Mesendoderm (in vitro differentiated cells): ENCODE measurements at regions not wholly inside any gene's neighbourhood (a gene's known extent, or its start where the extent isn't known, plus 50 kb on each side); places are given as distances from the start of the nearest gene placed in this dataset.

Experiments used
- DNase-seq: peaks from one replicate; pipeline ENCODE4 v3.0.0; 2013
- H2AK5ac ChIP-seq: 2 replicates; pipeline ENCODE4 v1.6.1; 2013; ENCODE audit warnings: low read length, inconsistent platforms
- H2BK120ac ChIP-seq: 2 replicates; pipeline ENCODE4 v1.6.1; 2013; ENCODE audit warnings: low read depth, mild to moderate bottlenecking, low read length, moderate library complexity, mixed read lengths
- H2BK15ac ChIP-seq: replicated peaks from 2 replicates; pipeline ENCODE4 v1.6.1; 2013; ENCODE audit warnings: low read depth, mild to moderate bottlenecking, moderate library complexity
- H2BK5ac ChIP-seq: 2 replicates; pipeline ENCODE4 v1.6.1; 2013; ENCODE audit warnings: low read length, inconsistent platforms
- H3K18ac ChIP-seq: 2 replicates; pipeline ENCODE4 v1.6.1; 2013; ENCODE audit warnings: mild to moderate bottlenecking, low read length, mixed read lengths
- H3K23ac ChIP-seq: one replicate; pipeline ENCODE4 v1.6.1; 2013; ENCODE audit warnings: low read length
- H3K27ac ChIP-seq: 2 replicates; pipeline ENCODE4 v1.5.1; 2013; ENCODE audit warnings: low read depth, mild to moderate bottlenecking, inconsistent platforms, low read length, moderate library complexity
- H3K27me3 ChIP-seq: 2 replicates; pipeline ENCODE4 v1.6.1; 2013; ENCODE audit warnings: low read length, control low read depth, mild to moderate bottlenecking, inconsistent platforms; ENCODE audit not compliant: insufficient read depth, poor library complexity
- H3K36me3 ChIP-seq: 2 replicates; pipeline ENCODE4 v1.6.1; 2013; ENCODE audit warnings: low read length, inconsistent platforms; ENCODE audit not compliant: control insufficient read depth, insufficient read depth
- H3K4ac ChIP-seq: one replicate; pipeline ENCODE4 v1.6.1; 2013; ENCODE audit warnings: low read depth, mild to moderate bottlenecking, low read length, moderate library complexity
- H3K4me1 ChIP-seq: 2 replicates; pipeline ENCODE4 v1.6.1; 2013; ENCODE audit warnings: low read depth, low read length, inconsistent platforms; ENCODE audit not compliant: control insufficient read depth
- H3K4me2 ChIP-seq: 2 replicates; pipeline ENCODE4 v1.6.1; 2013; ENCODE audit warnings: low read length
- H3K4me3 ChIP-seq: 2 replicates; pipeline ENCODE4 v1.5.1; 2013; ENCODE audit warnings: mild to moderate bottlenecking, low read length
- H3K56ac ChIP-seq: one replicate; pipeline ENCODE4 v1.6.1; 2013; ENCODE audit warnings: low read length
- H3K79me1 ChIP-seq: 2 replicates; pipeline ENCODE4 v1.6.1; 2013; ENCODE audit warnings: low read length, inconsistent platforms
- H3K79me2 ChIP-seq: 2 replicates; pipeline ENCODE4 v1.6.1; 2013; ENCODE audit warnings: mild to moderate bottlenecking, low read length; ENCODE audit not compliant: control insufficient read depth, insufficient read depth
- H3K9ac ChIP-seq: 2 replicates; pipeline ENCODE4 v1.6.1; 2013; ENCODE audit warnings: low read length, inconsistent platforms
- H4K5ac ChIP-seq: one replicate; pipeline ENCODE4 v1.6.1; 2013; ENCODE audit warnings: low read length
- H4K8ac ChIP-seq: one replicate; pipeline ENCODE4 v1.6.1; 2013; ENCODE audit warnings: low read depth, mild to moderate bottlenecking, control low read depth, low read length, moderate library complexity
- WGBS: extraction: QIAGEN DNeasy Blood & Tissue Kit; methylation state at CpG from one replicate; pipeline ENCODE4 v1.1.7; 2013; ENCODE audit warnings: low lambda C conversion rate, missing lambda C conversion rate; ENCODE audit not compliant: insufficient coverage; ENCODE audit errors: extremely low coverage; 5-methylcytosine and 5-hydroxymethylcytosine counted together

- Histone ChIP-seq H3K56ac (no peak overlapping the region), H3K4ac (no peak overlapping the region), H3K27me3 (no peaks in the 10 kb centered on the region), H3K79me2 (no peaks in the 10 kb centered on the region), H2BK15ac (no peak overlapping the region), H3K79me1 (no peaks in the 10 kb centered on the region), H3K4me2 (no peak overlapping the region), H3K36me3 (no peaks in the 10 kb centered on the region), H2BK120ac (no peak overlapping the region), H3K9ac (no peak overlapping the region), H3K23ac (no peak overlapping the region), H3K27ac (no peak overlapping the region), H3K4me1 (no peaks in the 10 kb centered on the region), H2BK5ac (no peak overlapping the region), H3K4me3 (no peak overlapping the region), H4K5ac (no peak overlapping the region), H2AK5ac (no peak overlapping the region), H4K8ac (no peak overlapping the region), H3K18ac (no peak overlapping the region)
- no peak for DNase-seq
These were observed 222.5 kb downstream of the GJA1 start for GRCh38 chr6:121657972-121658371.

- no peaks in the 10 kb centered on the region for H3K4me1 ChIP-seq
- no peak overlapping the region for H3K23ac ChIP-seq
- H2BK5ac ChIP-seq, result no peak overlapping the region
- H3K27me3 ChIP-seq, result no peaks in the 10 kb centered on the region
- H3K56ac ChIP-seq, result no peak overlapping the region
- no peak overlapping the region for H3K27ac ChIP-seq
- H3K9ac ChIP-seq, result no peak overlapping the region
- no peaks in the 10 kb centered on the region for H3K79me1 ChIP-seq
- no CpG with 5 or more reads among the region's 3 CpGs for WGBS
- H3K4me3 ChIP-seq, result no peak overlapping the region
- peak overlapping the region; percentile 68 for H3K18ac ChIP-seq
- no peak overlapping the region for H2BK15ac ChIP-seq
- no peak overlapping the region for H3K4me2 ChIP-seq
- peak overlapping the region; percentile 61 for H2BK120ac ChIP-seq
- H2AK5ac ChIP-seq, result no peak overlapping the region
- H4K5ac ChIP-seq, result no peak overlapping the region
- no peak for DNase-seq
- no peak overlapping the region for H3K4ac ChIP-seq
- no peak overlapping the region for H4K8ac ChIP-seq
- no peaks in the 10 kb centered on the region for H3K36me3 ChIP-seq
- no peaks in the 10 kb centered on the region for H3K79me2 ChIP-seq
These were observed 224.8 kb downstream of the GJA1 start for GRCh38 chr6:121660277-121660676.

GRCh38 chr6:121663292-121663810 is 227.9 kb downstream of the GJA1 start:
- no peak overlapping the region for H4K5ac ChIP-seq
- no peak overlapping the region for H2AK5ac ChIP-seq
- no peak overlapping the region for H3K4me2 ChIP-seq
- H3K23ac ChIP-seq, result no peak overlapping the region
- no peaks in the 10 kb centered on the region for H3K36me3 ChIP-seq
- no peak overlapping the region for H2BK5ac ChIP-seq
- H3K4me3 ChIP-seq, result no peak overlapping the region
- H3K27ac ChIP-seq, result no peak overlapping the region
- H3K4me1 ChIP-seq, result peaks cover 6% of the 10 kb centered on the region
- H3K27me3 ChIP-seq, result no peaks in the 10 kb centered on the region
- H2BK120ac ChIP-seq, result no peak overlapping the region
- DNase-seq, result no peak
- no peak overlapping the region for H4K8ac ChIP-seq
- no peak overlapping the region for H3K4ac ChIP-seq
- H3K18ac ChIP-seq, result no peak overlapping the region
- no peaks in the 10 kb centered on the region for H3K79me2 ChIP-seq
- H3K56ac ChIP-seq, result no peak overlapping the region
- H2BK15ac ChIP-seq, result no peak overlapping the region
- H3K9ac ChIP-seq, result no peak overlapping the region
- H3K79me1 ChIP-seq, result no peaks in the 10 kb centered on the region

- Histone ChIP-seq H3K36me3 (no peaks in the 10 kb centered on the region), H4K5ac (no peak overlapping the region), H3K27ac (no peak overlapping the region), H3K27me3 (no peaks in the 10 kb centered on the region), H2BK5ac (no peak overlapping the region), H3K18ac (no peak overlapping the region), H3K4me1 (peaks cover 6% of the 10 kb centered on the region), H3K4ac (no peak overlapping the region), H3K56ac (no peak overlapping the region), H2BK15ac (peak overlapping the region; percentile 2), H2BK120ac (no peak overlapping the region), H2AK5ac (no peak overlapping the region), H3K9ac (no peak overlapping the region), H3K79me2 (no peaks in the 10 kb centered on the region), H3K79me1 (no peaks in the 10 kb centered on the region), H3K4me3 (no peak overlapping the region), H4K8ac (no peak overlapping the region), H3K4me2 (no peak overlapping the region), H3K23ac (no peak overlapping the region)
- no CpG with 5 or more reads among the region's 1 CpG for WGBS
- no peak for DNase-seq
These were observed 228.7 kb downstream of the GJA1 start for GRCh38 chr6:121664158-121664557.

- Histone ChIP-seq H3K4ac (no peak overlapping the region), H3K4me3 (no peak overlapping the region), H3K23ac (no peak overlapping the region), H3K4me1 (peaks cover 6% of the 10 kb centered on the region), H3K9ac (no peak overlapping the region), H2AK5ac (no peak overlapping the region), H3K18ac (peak overlapping the region; percentile 53), H3K36me3 (no peaks in the 10 kb centered on the region), H2BK15ac (peak overlapping the region; percentile 80), H3K27ac (no peak overlapping the region), H3K4me2 (no peak overlapping the region), H2BK5ac (peak overlapping the region; percentile 49), H3K27me3 (no peaks in the 10 kb centered on the region), H4K5ac (peak overlapping the region; percentile 33), H3K56ac (peak overlapping the region; percentile 57), H2BK120ac (peak overlapping the region; percentile 64), H3K79me2 (no peaks in the 10 kb centered on the region), H4K8ac (no peak overlapping the region), H3K79me1 (no peaks in the 10 kb centered on the region)
- no CpG with 5 or more reads among the region's 4 CpGs for WGBS
- DNase-seq, result peak; percentile 65
These were observed 231.4 kb downstream of the GJA1 start for GRCh38 chr6:121666814-121667213.

GRCh38 chr6:121668259-121668658 is 232.8 kb downstream of the GJA1 start:
- Histone ChIP-seq H3K79me2 (no peaks in the 10 kb centered on the region), H2BK15ac (no peak overlapping the region), H3K4ac (no peak overlapping the region), H3K27ac (no peak overlapping the region), H4K5ac (no peak overlapping the region), H3K36me3 (no peaks in the 10 kb centered on the region), H2BK120ac (no peak overlapping the region), H3K4me3 (no peak overlapping the region), H3K27me3 (no peaks in the 10 kb centered on the region), H2AK5ac (no peak overlapping the region), H3K9ac (no peak overlapping the region), H3K4me2 (no peak overlapping the region), H3K23ac (no peak overlapping the region), H3K79me1 (no peaks in the 10 kb centered on the region), H4K8ac (no peak overlapping the region), H3K4me1 (peaks cover 6% of the 10 kb centered on the region), H3K18ac (no peak overlapping the region), H3K56ac (no peak overlapping the region), H2BK5ac (no peak overlapping the region)
- DNase-seq, result no peak
- no CpG with 5 or more reads among the region's 3 CpGs for WGBS
